ENCODE measurements at regions not wholly inside any gene's neighbourhood (a gene's known extent, or its start where the extent isn't known, plus 50 kb on each side); places are given as distances from the start of the nearest gene placed in this dataset.

GRCh38 chr20:48393737-48394314 lies 434.0 kb downstream of the PREX1 start:
- FAIRE-seq = no peak
- intact Hi-C loops (cut with micrococcal nuclease; ENCODE audit: unreplicated experiment) = no loop called here
- SMC1A ChIA-PET (ENCODE audit: uncharacterized antibody, unreplicated experiment) = no interaction called here
- TF ChIP-seq RBBP5 (conservative IDR thresholded peaks at IDR 0.05) (no peak), PAX5 (IDR thresholded peaks at IDR 0.05; ENCODE audit: borderline replicate concordance, low read depth, low read length) (no peak), RAD51 (IDR thresholded peaks at IDR 0.05) (no peak), CREB1 (IDR thresholded peaks at IDR 0.05; ENCODE audit: low read depth) (no peak), SIX5 (IDR thresholded peaks at IDR 0.05; ENCODE audit: low read depth, low read length, severe bottlenecking) (no peak), EGR1 (IDR thresholded peaks at IDR 0.05; ENCODE audit: borderline replicate concordance in 1 of 2, low read depth in 2 of 2, low read length in 2 of 2) (no peak), BMI1 (IDR thresholded peaks at IDR 0.05; ENCODE audit: borderline replicate concordance) (no peak), NBN (IDR thresholded peaks at IDR 0.05) (no peak), E2F8 (IDR thresholded peaks at IDR 0.05; ENCODE audit: low read depth, partially characterized antibody) (no peak), SMAD5 (IDR thresholded peaks at IDR 0.05; ENCODE audit: low read depth) (no peak), ZBTB40 (IDR thresholded peaks at IDR 0.05; ENCODE audit: borderline replicate concordance) (no peak), RB1 (IDR thresholded peaks at IDR 0.05; ENCODE audit: borderline replicate concordance) (no peak), ZZZ3 (IDR thresholded peaks at IDR 0.05; ENCODE audit: control insufficient read depth, insufficient read length, low read depth) (no peak), NRF1 (conservative IDR thresholded peaks at IDR 0.05; ENCODE audit: low read depth, low read length) (no peak), KLF5 (IDR thresholded peaks at IDR 0.05; ENCODE audit: partially characterized antibody) (no peak), USF2 (IDR thresholded peaks at IDR 0.05; ENCODE audit: borderline replicate concordance, low read depth, low read length) (no peak)
- TF ChIP-seq, protein P1, sequence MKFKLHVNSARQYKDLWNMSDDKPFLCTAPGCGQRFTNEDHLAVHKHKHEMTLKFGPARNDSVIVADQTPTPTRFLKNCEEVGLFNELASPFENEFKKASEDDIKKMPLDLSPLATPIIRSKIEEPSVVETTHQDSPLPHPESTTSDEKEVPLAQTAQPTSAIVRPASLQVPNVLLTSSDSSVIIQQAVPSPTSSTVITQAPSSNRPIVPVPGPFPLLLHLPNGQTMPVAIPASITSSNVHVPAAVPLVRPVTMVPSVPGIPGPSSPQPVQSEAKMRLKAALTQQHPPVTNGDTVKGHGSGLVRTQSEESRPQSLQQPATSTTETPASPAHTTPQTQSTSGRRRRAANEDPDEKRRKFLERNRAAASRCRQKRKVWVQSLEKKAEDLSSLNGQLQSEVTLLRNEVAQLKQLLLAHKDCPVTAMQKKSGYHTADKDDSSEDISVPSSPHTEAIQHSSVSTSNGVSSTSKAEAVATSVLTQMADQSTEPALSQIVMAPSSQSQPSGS (IDR thresholded peaks at IDR 0.05; ENCODE audit: low read length) = no peak

More at GRCh38 chr20:48393737-48394314, 434.0 kb downstream of the PREX1 start:
- Histone ChIP-seq H3K9me3 (replicated peaks; ENCODE audit: control insufficient read depth, insufficient read depth, low read length) (no peaks in the 10 kb centered on the region; the same call in 1 of the 3 replicates), H3K4me1 (ENCODE audit: control insufficient read depth, insufficient read depth, low read length) (no peaks in the 10 kb centered on the region), H3K27ac (ENCODE audit: control insufficient read depth, insufficient read depth) (no peak overlapping the region), H3K4me2 (ENCODE audit: control insufficient read depth, insufficient read depth) (no peak overlapping the region), H4K20me1 (ENCODE audit: control insufficient read depth, insufficient read depth) (no peaks in the 10 kb centered on the region), H3K4me3 (no peak overlapping the region), H3K9ac (ENCODE audit: control insufficient read depth, insufficient read depth, low read length) (no peak overlapping the region), H3K27me3 (replicated peaks in 1 of 2; ENCODE audit: control insufficient read depth in 2 of 2, insufficient read depth in 2 of 2, low read length in 1 of 2) (no peaks in the 10 kb centered on the region; a peak in 1 of 4 replicates), H3K36me3 (ENCODE audit: control insufficient read depth in 2 of 2, insufficient read depth in 2 of 2, low read length in 1 of 2) (no peaks in the 10 kb centered on the region), H2AFZ (ENCODE audit: control insufficient read depth, low read depth, low read length) (no peak overlapping the region), H3K79me2 (ENCODE audit: control insufficient read depth, insufficient read depth, low read length) (no peaks in the 10 kb centered on the region)
- ChIA-PET RAD21 (ENCODE audit: unreplicated experiment) (no interaction called here), CTCF (interaction anchor here (1.1 kb wide), 1 partner anchor 227 kb away, joined by 4 read pairs; no protein-coding TSS in a partner anchor), POLR2A (no interaction called here)
- 55% methylated on average over 12 of the region's 12 CpGs for WGBS (ENCODE audit: insufficient coverage, insufficient replicate concordance, low lambda C conversion rate, missing lambda C conversion rate)
- ATAC-seq (no peak), DNase-seq (ENCODE audit: low read depth, low spot score) (no peak)
- in situ Hi-C loops (cut with MboI) = no loop called here
- BruUV-seq (replicated peaks) = no TSS peak
